ENCODE measurements at regions not wholly inside any gene's neighbourhood (a gene's known extent, or its start where the extent isn't known, plus 50 kb on each side); places are given as distances from the start of the nearest gene placed in this dataset.

DNA sequence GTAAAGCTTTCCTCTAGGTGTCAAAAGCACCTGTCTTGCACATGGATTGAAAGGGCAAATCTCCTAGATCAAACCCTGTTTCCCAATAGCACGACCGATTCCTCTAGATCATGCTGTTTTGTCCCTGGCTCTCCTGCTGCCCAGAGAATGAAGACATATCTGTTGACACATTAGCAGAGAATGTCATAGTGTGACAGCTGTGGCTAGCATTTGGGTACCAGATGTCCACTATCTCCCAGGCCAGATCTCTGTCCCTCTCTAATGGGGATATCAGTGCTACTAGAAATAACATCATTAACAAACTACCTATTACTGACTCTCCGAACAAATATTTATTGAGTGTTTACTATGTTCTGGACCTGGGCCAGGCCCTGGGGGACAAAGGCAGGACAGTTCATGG lies 72.4 kb upstream of the ISX start:
- TF ChIP-seq, protein P1, sequence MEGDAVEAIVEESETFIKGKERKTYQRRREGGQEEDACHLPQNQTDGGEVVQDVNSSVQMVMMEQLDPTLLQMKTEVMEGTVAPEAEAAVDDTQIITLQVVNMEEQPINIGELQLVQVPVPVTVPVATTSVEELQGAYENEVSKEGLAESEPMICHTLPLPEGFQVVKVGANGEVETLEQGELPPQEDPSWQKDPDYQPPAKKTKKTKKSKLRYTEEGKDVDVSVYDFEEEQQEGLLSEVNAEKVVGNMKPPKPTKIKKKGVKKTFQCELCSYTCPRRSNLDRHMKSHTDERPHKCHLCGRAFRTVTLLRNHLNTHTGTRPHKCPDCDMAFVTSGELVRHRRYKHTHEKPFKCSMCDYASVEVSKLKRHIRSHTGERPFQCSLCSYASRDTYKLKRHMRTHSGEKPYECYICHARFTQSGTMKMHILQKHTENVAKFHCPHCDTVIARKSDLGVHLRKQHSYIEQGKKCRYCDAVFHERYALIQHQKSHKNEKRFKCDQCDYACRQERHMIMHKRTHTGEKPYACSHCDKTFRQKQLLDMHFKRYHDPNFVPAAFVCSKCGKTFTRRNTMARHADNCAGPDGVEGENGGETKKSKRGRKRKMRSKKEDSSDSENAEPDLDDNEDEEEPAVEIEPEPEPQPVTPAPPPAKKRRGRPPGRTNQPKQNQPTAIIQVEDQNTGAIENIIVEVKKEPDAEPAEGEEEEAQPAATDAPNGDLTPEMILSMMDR (IDR thresholded peaks at IDR 0.05) = no peak
- no peak for TF ChIP-seq POLR2A (IDR thresholded peaks at IDR 0.05)
